HL-60 (cell line): ENCODE measurements at regions not wholly inside any gene's neighbourhood (a gene's known extent, or its start where the extent isn't known, plus 50 kb on each side); places are given as distances from the start of the nearest gene placed in this dataset.

Experiments used
- DNase-seq, 2 experiments: peaks; one replicate each; pipeline ENCODE4 v3.0.0-alpha.2; 2010 to 2020; ENCODE audit warnings: low read depth in 1 of 2, low spot score in 1 of 2
- H3K27ac ChIP-seq: fragments of 250-450 bp; sonication (Bioruptor Pico); replicated peaks from 2 replicates; pipeline ENCODE4 v1.5.1; 2020; ENCODE audit warnings: mild to moderate bottlenecking, moderate library complexity
- H3K27me3 ChIP-seq: fragments of 250-450 bp; sonication (Bioruptor Pico); 2 replicates; pipeline ENCODE4 v1.5.1; 2021; ENCODE audit warnings: mild to moderate bottlenecking, moderate library complexity; ENCODE audit not compliant: insufficient read depth, poor library complexity, severe bottlenecking
- H3K4me3 ChIP-seq: replicated peaks from 2 replicates; pipeline ENCODE4 v1.5.1; 2011; ENCODE audit warnings: mild to moderate bottlenecking, control low read depth, low read length; ENCODE audit not compliant: insufficient read depth
- CTCF ChIP-seq: IDR thresholded peaks from one replicate; pipeline ENCODE4 v1.5.1; 2011; ENCODE audit warnings: low read length, control low read depth, inconsistent platforms; ENCODE audit not compliant: insufficient read depth
- GABPA ChIP-seq: IDR thresholded peaks from 2 replicates; pipeline ENCODE4 v1.6.1; 2012; ENCODE audit warnings: low read depth
- POLR2AphosphoS5 ChIP-seq: IDR thresholded peaks from 2 replicates; pipeline ENCODE4 v1.6.1; 2012; ENCODE audit warnings: low read depth
- REST ChIP-seq: IDR thresholded peaks from 2 replicates; pipeline ENCODE4 v1.6.1; 2012; ENCODE audit warnings: low read depth; ENCODE audit not compliant: insufficient replicate concordance
- SPI1 ChIP-seq: IDR thresholded peaks from 2 replicates; pipeline ENCODE4 v1.6.1; 2012; ENCODE audit warnings: low read depth, mild to moderate bottlenecking, borderline replicate concordance

GRCh38 chr20:50312002-50312681 lies 121.5 kb downstream of the CEBPB start:
- Histone ChIP-seq H3K4me3 (no peak overlapping the region), H3K27me3 (no peaks in the 10 kb centered on the region), H3K27ac (no peak overlapping the region)
- TF ChIP-seq SPI1 (no peak), GABPA (no peak), POLR2AphosphoS5 (no peak), CTCF (no peak), REST (no peak)
- no peak for DNase-seq

- no peak for DNase-seq
- Histone ChIP-seq H3K27me3 (no peaks in the 10 kb centered on the region), H3K4me3 (no peak overlapping the region), H3K27ac (no peak overlapping the region)
- no peak for TF ChIP-seq SPI1
- TF ChIP-seq CTCF = no peak
- TF ChIP-seq REST = no peak
- no peak for TF ChIP-seq POLR2AphosphoS5
- no peak for TF ChIP-seq GABPA
These were observed 122.3 kb downstream of the CEBPB start for GRCh38 chr20:50312682-50313521.

- no peak overlapping the region for H3K27ac ChIP-seq
- DNase-seq = no peak
- TF ChIP-seq GABPA (no peak), SPI1 (no peak), CTCF (no peak), REST (no peak), POLR2AphosphoS5 (no peak)
These were observed 122.8 kb downstream of the CEBPB start for GRCh38 chr20:50313522-50313820.

More at GRCh38 chr20:50313522-50313820, 122.8 kb downstream of the CEBPB start:
- Histone ChIP-seq H3K4me3 (no peak overlapping the region), H3K27me3 (no peaks in the 10 kb centered on the region)
